HG03342 (cell line): ENCODE measurements at regions not wholly inside any gene's neighbourhood (a gene's known extent, or its start where the extent isn't known, plus 50 kb on each side); places are given as distances from the start of the nearest gene placed in this dataset.
"Not testable (repeated sequence)": the region's sequence is repeated elsewhere in the genome, so short reads cannot be mapped to it uniquely, and the experiment has no call there.

Experiments used
- ATAC-seq: cut with Tn5 transposase; IDR thresholded peaks from one replicate; pipeline ENCODE4 v1.9.1; 2021; ENCODE audit warnings: mild to moderate bottlenecking, moderate library complexity; ENCODE audit not compliant: unreplicated experiment

GRCh38 chr7:159335181-159335926 lies 190.7 kb upstream of the VIPR2 start:
- ATAC-seq, result not testable (repeated sequence)

- ATAC-seq, result not testable (repeated sequence)
Observed at GRCh38 chr7:159332854-159333479, 188.3 kb upstream of the VIPR2 start.

- no peak for ATAC-seq
Observed at GRCh38 chr7:159331462-159331861, 186.8 kb upstream of the VIPR2 start.

GRCh38 chr7:159329818-159330378 lies 185.2 kb upstream of the VIPR2 start:
- ATAC-seq, result no peak

GRCh38 chr7:159328096-159328495 lies 183.4 kb upstream of the VIPR2 start:
- no peak for ATAC-seq

GRCh38 chr7:159323359-159323758 lies 178.7 kb upstream of the VIPR2 start:
- ATAC-seq, result no peak

- no peak for ATAC-seq
Observed at GRCh38 chr7:159321278-159321677, 176.6 kb upstream of the VIPR2 start.

GRCh38 chr7:159318682-159319351 lies 174.2 kb upstream of the VIPR2 start:
- ATAC-seq, result no peak

- ATAC-seq, result no peak
Observed at GRCh38 chr7:159317294-159317693, 172.6 kb upstream of the VIPR2 start.

GRCh38 chr7:159311172-159311494 lies 166.5 kb upstream of the VIPR2 start:
- ATAC-seq, result no peak

GRCh38 chr7:159310457-159311171 lies 165.9 kb upstream of the VIPR2 start:
- no peak for ATAC-seq

- ATAC-seq, result not testable (repeated sequence)
Observed at GRCh38 chr7:159309214-159309613, 164.5 kb upstream of the VIPR2 start.

- ATAC-seq, result no peak
Observed at GRCh38 chr7:159306012-159306411, 161.3 kb upstream of the VIPR2 start.

- ATAC-seq, result not testable (repeated sequence)
Observed at GRCh38 chr7:159305185-159305584, 160.5 kb upstream of the VIPR2 start.

GRCh38 chr7:159303510-159303909 lies 158.8 kb upstream of the VIPR2 start:
- not testable (repeated sequence) for ATAC-seq

- no peak for ATAC-seq
Observed at GRCh38 chr7:159296093-159296681, 151.5 kb upstream of the VIPR2 start.

- ATAC-seq, result not testable (repeated sequence)
Observed at GRCh38 chr7:159286487-159286886, 141.8 kb upstream of the VIPR2 start.

GRCh38 chr7:159281573-159281972 lies 136.9 kb upstream of the VIPR2 start:
- no peak for ATAC-seq

- no peak for ATAC-seq
Observed at GRCh38 chr7:159280008-159280407, 135.3 kb upstream of the VIPR2 start.

GRCh38 chr7:159272739-159273138 lies 128.1 kb upstream of the VIPR2 start:
- no peak for ATAC-seq

GRCh38 chr7:159271781-159272180 lies 127.1 kb upstream of the VIPR2 start:
- ATAC-seq, result no peak
